Cardiac fibroblast (primary cell): ENCODE measurements at regions not wholly inside any gene's neighbourhood (a gene's known extent, or its start where the extent isn't known, plus 50 kb on each side); places are given as distances from the start of the nearest gene placed in this dataset.

ENCODE experiments used
- DNase-seq, 2 donors: peaks; one replicate each; pipeline versions ENCODE4 v3.0.0 to v3.0.0-alpha.2; 2010; ENCODE audit warnings: low read depth in 2 of 2
- H3K4me3 ChIP-seq, 2 donors: replicated peaks in 1 of 2; 1 replicate in 1 of 2; 2 replicates in 1 of 2; pipeline ENCODE4 v1.5.1; 2011; ENCODE audit warnings: low read depth in 2 of 2, low read length in 2 of 2, mild to moderate bottlenecking in 2 of 2, moderate library complexity in 1 of 2
- TF ChIP-seq, protein P1 (sequence below): IDR thresholded peaks from one replicate; pipeline ENCODE4 v1.5.1; 2011; ENCODE audit warnings: low read depth, mild to moderate bottlenecking, low read length, inconsistent platforms

DNA sequence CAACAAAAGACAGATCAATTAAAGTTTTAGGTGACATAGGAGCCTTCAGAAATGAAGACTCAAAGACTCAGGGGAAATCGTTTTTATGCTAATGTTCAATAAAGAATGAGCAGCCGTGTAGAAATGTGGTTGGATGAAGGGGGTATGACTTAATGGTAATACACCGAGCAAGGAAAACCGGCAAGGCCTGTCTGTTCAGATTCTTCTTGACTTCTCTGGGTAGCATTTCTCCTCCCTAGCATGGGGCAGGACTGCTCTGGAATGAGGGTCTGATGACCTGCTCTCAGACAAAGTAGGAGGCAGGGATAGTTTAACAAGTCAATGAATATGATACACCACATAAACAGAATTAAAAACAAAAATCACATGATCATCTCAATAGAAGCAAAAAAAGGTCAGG, 487.4 kb downstream of the ZNF608 start:
- no peak for DNase-seq
- TF ChIP-seq, protein P1, sequence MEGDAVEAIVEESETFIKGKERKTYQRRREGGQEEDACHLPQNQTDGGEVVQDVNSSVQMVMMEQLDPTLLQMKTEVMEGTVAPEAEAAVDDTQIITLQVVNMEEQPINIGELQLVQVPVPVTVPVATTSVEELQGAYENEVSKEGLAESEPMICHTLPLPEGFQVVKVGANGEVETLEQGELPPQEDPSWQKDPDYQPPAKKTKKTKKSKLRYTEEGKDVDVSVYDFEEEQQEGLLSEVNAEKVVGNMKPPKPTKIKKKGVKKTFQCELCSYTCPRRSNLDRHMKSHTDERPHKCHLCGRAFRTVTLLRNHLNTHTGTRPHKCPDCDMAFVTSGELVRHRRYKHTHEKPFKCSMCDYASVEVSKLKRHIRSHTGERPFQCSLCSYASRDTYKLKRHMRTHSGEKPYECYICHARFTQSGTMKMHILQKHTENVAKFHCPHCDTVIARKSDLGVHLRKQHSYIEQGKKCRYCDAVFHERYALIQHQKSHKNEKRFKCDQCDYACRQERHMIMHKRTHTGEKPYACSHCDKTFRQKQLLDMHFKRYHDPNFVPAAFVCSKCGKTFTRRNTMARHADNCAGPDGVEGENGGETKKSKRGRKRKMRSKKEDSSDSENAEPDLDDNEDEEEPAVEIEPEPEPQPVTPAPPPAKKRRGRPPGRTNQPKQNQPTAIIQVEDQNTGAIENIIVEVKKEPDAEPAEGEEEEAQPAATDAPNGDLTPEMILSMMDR: no peak
- no peak overlapping the region for H3K4me3 ChIP-seq

DNA sequence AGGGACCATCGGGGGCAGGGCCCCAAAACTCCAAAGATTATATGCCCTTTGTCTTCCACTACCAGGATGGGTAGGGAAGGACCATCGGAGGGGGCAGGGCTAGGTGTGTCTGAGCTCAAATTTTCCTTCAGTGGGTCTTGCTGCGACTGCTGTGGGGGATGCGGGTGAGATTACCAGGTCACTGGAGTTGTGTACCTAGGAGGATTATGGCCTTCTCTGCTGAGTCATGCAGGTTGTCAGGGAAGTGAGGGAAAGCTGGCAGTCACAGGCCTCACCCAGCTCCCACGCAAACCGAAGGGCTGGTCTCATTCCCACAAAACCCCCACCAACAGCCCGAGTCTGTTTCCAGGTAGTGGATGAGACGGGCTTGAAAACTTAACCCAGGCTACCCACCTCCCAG, 489.4 kb downstream of the ZNF608 start:
- TF ChIP-seq, protein P1: no peak
- H3K4me3 ChIP-seq: no peak overlapping the region
- no peak for DNase-seq

DNA sequence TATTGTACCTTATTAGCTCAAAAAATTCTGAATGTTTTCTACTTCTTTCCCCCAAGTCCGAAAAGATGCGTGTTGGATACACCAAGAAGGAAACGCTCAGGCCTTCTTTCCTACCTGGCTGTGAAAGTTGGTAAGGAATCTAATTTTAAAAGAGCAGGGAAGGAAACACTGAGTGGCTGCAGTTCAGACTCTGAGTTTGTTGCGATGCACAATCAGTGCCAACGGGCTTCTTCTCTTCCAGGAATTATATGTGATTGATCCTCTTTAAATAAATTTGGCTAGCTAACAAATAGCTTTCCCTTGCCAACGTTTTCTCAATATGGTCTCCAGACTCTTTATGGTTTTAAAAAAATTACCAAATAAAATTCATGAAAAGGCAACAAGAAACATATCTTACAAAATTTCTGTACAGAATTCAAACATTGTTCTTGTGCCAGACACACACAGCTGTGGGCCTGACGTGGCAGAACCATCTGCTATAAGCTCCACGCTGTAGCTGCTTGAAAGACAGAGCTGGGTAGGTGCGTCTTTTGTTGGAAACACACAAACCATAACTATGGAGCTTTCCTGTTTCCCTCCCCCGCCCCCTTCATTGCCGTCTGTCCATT, 493.1 kb downstream of the ZNF608 start:
- TF ChIP-seq, protein P1: no peak
- DNase-seq: no peak
- no peak overlapping the region for H3K4me3 ChIP-seq

DNA sequence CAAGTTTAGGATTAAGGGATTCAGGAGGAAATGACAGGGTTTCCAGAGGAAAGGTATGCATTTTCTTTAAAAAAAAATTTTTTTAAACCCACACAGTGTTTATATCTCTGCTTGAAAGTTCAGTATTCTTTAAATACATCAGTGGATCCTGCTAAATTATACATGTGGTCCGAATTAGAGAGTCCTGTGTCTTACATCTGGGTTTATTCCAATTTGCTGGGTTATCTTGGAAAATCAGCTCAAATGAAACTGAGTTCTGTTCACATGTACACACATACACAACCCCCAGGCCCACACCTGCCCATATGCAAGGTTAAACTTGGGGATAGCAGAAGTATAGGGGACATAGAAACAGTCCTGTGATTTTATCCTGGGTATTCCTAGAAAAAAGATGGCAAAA, 493.7 kb downstream of the ZNF608 start:
- no peak for DNase-seq
- TF ChIP-seq, protein P1: no peak
- H3K4me3 ChIP-seq: no peak overlapping the region

DNA sequence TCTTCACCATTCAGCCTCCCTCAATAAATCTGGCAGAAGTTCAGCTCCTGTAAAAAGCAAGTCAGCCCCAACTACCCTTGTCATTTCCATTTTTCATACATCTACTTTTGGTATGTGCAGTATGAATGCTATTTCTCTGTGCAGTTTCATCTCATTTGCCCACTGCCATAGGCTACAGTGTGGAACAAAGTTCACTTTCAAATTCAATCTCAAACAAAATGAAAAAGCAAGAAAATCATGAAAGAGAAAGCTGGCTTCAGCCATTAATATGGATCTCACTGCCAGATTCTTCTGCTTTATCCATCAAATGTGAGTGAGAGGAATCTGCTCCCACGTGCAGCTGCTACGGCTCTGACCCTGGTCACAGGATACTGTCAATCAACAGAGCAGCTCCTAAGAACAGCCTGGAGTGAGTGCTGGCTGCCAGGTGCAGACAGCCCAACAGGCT, 494.2 kb downstream of the ZNF608 start:
- TF ChIP-seq, protein P1: no peak
- peak in 1 of 2 donors; percentile 45 for DNase-seq
- no peak overlapping the region for H3K4me3 ChIP-seq

DNA sequence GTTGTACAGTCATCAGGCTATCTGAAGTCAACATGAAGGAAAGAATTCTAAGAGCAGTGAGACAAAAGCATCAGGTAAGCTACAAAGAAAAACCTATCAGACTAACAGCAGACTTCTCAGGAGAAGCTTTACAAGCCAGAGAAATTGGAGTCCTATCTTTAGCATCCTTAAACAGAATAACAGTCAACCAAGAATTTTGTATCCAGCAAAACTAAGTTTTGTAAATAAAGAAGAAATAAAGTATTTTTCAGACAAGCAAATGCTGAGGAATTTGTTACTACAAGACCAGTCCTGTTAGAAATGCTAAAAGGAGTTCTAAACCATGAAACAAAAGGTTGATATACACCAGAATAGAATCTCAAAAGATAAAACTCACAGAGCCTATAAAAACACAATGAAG, 501.2 kb downstream of the ZNF608 start:
- no peak overlapping the region for H3K4me3 ChIP-seq
- no peak for DNase-seq
- TF ChIP-seq, protein P1: no peak

DNA sequence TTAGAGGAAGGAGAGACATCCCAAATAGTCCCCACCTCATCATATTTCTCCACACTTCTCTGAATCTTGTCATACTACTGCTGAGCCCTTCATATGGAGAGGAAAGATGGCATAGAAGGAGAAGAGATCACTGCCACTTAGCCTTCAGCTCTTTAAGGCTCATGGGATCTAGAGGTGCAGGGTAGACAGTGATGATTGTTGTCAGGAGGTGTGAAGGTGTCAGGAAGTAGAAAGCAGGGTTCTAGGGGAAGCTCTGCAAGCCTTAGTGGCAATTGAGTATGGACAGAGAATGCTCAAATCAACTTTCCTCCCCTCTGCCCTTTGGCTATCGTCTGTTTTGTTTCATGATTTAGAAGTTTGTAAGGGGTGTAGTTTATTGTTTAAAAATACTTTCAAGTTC, 505.7 kb downstream of the ZNF608 start:
- TF ChIP-seq, protein P1: no peak
- DNase-seq: no peak
- no peak overlapping the region for H3K4me3 ChIP-seq
